NT2/D1 (cell line): ENCODE measurements at regions not wholly inside any gene's neighbourhood (a gene's known extent, or its start where the extent isn't known, plus 50 kb on each side); places are given as distances from the start of the nearest gene placed in this dataset.
"Not testable (repeated sequence)": the region's sequence is repeated elsewhere in the genome, so short reads cannot be mapped to it uniquely, and the experiment has no call there.

ENCODE experiments used
- DNase-seq: peaks from one replicate; pipeline ENCODE4 v3.0.0-alpha.2; 2011; ENCODE audit warnings: low read depth, low spot score
- H3K27me3 ChIP-seq: 2 replicates; pipeline ENCODE4 v1.6.0; 2011; ENCODE audit warnings: mild to moderate bottlenecking; ENCODE audit not compliant: insufficient read length, insufficient read depth
- H3K36me3 ChIP-seq: 2 replicates; pipeline ENCODE4 v1.6.1; 2011; ENCODE audit warnings: mild to moderate bottlenecking, low read length, mixed read lengths; ENCODE audit not compliant: insufficient read depth, insufficient read length
- H3K4me1 ChIP-seq: 2 replicates; pipeline ENCODE4 v1.5.1; 2011; ENCODE audit not compliant: insufficient read depth, insufficient read length
- H3K4me3 ChIP-seq: 2 replicates; pipeline ENCODE4 v1.5.1; 2011; ENCODE audit warnings: low read depth; ENCODE audit not compliant: insufficient read length
- H3K9ac ChIP-seq: 2 replicates; pipeline ENCODE4 v1.6.0; 2011; ENCODE audit warnings: low read depth; ENCODE audit not compliant: insufficient read length
- H3K9me3 ChIP-seq: 2 replicates; pipeline ENCODE4 v1.5.1; 2011; ENCODE audit warnings: mild to moderate bottlenecking, low read length; ENCODE audit not compliant: insufficient read depth
- SUZ12 ChIP-seq: IDR thresholded peaks from 2 replicates; pipeline ENCODE4 v1.6.1; 2011; ENCODE audit not compliant: insufficient read length, insufficient read depth; ENCODE audit errors: extremely low read depth
- YY1 ChIP-seq: IDR thresholded peaks from 2 replicates; pipeline ENCODE4 v1.6.1; 2011; ENCODE audit not compliant: insufficient read length, insufficient read depth
- ZNF274 ChIP-seq: IDR thresholded peaks from 2 replicates; pipeline ENCODE4 v1.6.1; 2011; ENCODE audit warnings: mild to moderate bottlenecking, low read depth, low read length

GRCh38 chr5:91449083-91449482, 66.0 kb upstream of the ARRDC3 start:
- H3K4me1 ChIP-seq, result no peaks in the 10 kb centered on the region
- H3K4me3 ChIP-seq, result no peak overlapping the region
- H3K36me3 ChIP-seq, result no peaks in the 10 kb centered on the region
- TF ChIP-seq ZNF274, result no peak
- no peak for TF ChIP-seq SUZ12
- TF ChIP-seq YY1, result no peak
- no peak overlapping the region for H3K9ac ChIP-seq
- H3K27me3 ChIP-seq, result no peaks in the 10 kb centered on the region
- no peak for DNase-seq
- H3K9me3 ChIP-seq, result no peaks in the 10 kb centered on the region

- H3K4me3 ChIP-seq, H3K4me1 ChIP-seq, H3K9ac ChIP-seq, H3K36me3 ChIP-seq, H3K27me3 ChIP-seq, DNase-seq, H3K9me3 ChIP-seq: not testable (repeated sequence)
These were observed 65.0 kb upstream of the ARRDC3 start for GRCh38 chr5:91448079-91448478.

GRCh38 chr5:91446880-91447279, 63.8 kb upstream of the ARRDC3 start:
- H3K4me1 ChIP-seq, H3K9ac ChIP-seq, H3K9me3 ChIP-seq, H3K27me3 ChIP-seq, H3K36me3 ChIP-seq, H3K4me3 ChIP-seq, DNase-seq: not testable (repeated sequence)

GRCh38 chr5:91443761-91444467, 60.8 kb upstream of the ARRDC3 start:
- Histone ChIP-seq H3K36me3 (no peaks in the 10 kb centered on the region), H3K4me3 (no peak overlapping the region), H3K9me3 (no peaks in the 10 kb centered on the region), H3K4me1 (no peaks in the 10 kb centered on the region), H3K9ac (no peak overlapping the region), H3K27me3 (no peaks in the 10 kb centered on the region)
- TF ChIP-seq SUZ12 (no peak), ZNF274 (no peak), YY1 (no peak)
- no peak for DNase-seq

GRCh38 chr5:91443023-91443422, 59.9 kb upstream of the ARRDC3 start:
- H3K9me3 ChIP-seq, result no peaks in the 10 kb centered on the region
- H3K4me1 ChIP-seq, result no peaks in the 10 kb centered on the region
- TF ChIP-seq ZNF274 (no peak), YY1 (no peak), SUZ12 (no peak)
- H3K36me3 ChIP-seq, result no peaks in the 10 kb centered on the region
- DNase-seq, result no peak
- H3K4me3 ChIP-seq, result no peak overlapping the region
- H3K9ac ChIP-seq, result no peak overlapping the region
- no peaks in the 10 kb centered on the region for H3K27me3 ChIP-seq

- no peaks in the 10 kb centered on the region for H3K27me3 ChIP-seq
- no peak overlapping the region for H3K4me3 ChIP-seq
- no peak overlapping the region for H3K9ac ChIP-seq
- no peaks in the 10 kb centered on the region for H3K4me1 ChIP-seq
- no peaks in the 10 kb centered on the region for H3K9me3 ChIP-seq
- no peak for DNase-seq
- TF ChIP-seq ZNF274, result no peak
- TF ChIP-seq YY1, result no peak
- no peak for TF ChIP-seq SUZ12
- no peaks in the 10 kb centered on the region for H3K36me3 ChIP-seq
These were observed 58.0 kb upstream of the ARRDC3 start for GRCh38 chr5:91441082-91441481.

- no peak for DNase-seq
- no peak overlapping the region for H3K9ac ChIP-seq
- H3K36me3 ChIP-seq, result no peaks in the 10 kb centered on the region
- H3K4me1 ChIP-seq, result no peaks in the 10 kb centered on the region
- TF ChIP-seq YY1, result no peak
- TF ChIP-seq SUZ12, result no peak
- no peak for TF ChIP-seq ZNF274
- no peak overlapping the region for H3K4me3 ChIP-seq
- H3K9me3 ChIP-seq, result no peaks in the 10 kb centered on the region
- no peaks in the 10 kb centered on the region for H3K27me3 ChIP-seq
These were observed 55.8 kb upstream of the ARRDC3 start for GRCh38 chr5:91438871-91439270.

GRCh38 chr5:91436241-91436640, 53.1 kb upstream of the ARRDC3 start:
- Histone ChIP-seq H3K9ac (no peak overlapping the region), H3K27me3 (no peaks in the 10 kb centered on the region), H3K36me3 (no peaks in the 10 kb centered on the region), H3K4me1 (no peaks in the 10 kb centered on the region), H3K4me3 (no peak overlapping the region), H3K9me3 (no peaks in the 10 kb centered on the region)
- TF ChIP-seq YY1, result no peak
- TF ChIP-seq ZNF274, result no peak
- TF ChIP-seq SUZ12, result no peak
- DNase-seq, result no peak
